HG03354 (cell line): ENCODE measurements at regions not wholly inside any gene's neighbourhood (a gene's known extent, or its start where the extent isn't known, plus 50 kb on each side); places are given as distances from the start of the nearest gene placed in this dataset.
"Not testable (repeated sequence)": the region's sequence is repeated elsewhere in the genome, so short reads cannot be mapped to it uniquely, and the experiment has no call there.

Experiments
- ATAC-seq: cut with Tn5 transposase; IDR thresholded peaks from one replicate; pipeline ENCODE4 v1.9.1; 2021; ENCODE audit warnings: mild to moderate bottlenecking; ENCODE audit not compliant: unreplicated experiment, poor library complexity, severe bottlenecking

DNA sequence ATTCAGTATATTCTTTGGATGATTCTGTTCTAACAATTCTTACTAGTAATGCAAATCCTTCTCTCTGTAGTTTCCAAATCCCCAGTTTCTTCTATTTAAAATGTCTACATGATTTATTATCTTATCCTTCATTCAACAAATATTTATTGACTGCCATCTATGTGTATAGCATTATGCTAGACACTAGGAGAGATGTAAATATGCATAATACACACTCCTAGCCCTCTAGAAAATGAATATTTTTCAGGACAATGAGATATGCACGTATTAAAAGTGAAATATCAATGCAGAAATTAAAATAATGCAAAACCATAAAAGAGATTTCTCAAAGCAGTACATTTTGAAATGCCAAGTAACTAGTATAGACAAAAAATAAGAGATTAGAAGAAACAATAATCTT, 293.5 kb upstream of the CNR1 start:
- ATAC-seq = no peak

DNA sequence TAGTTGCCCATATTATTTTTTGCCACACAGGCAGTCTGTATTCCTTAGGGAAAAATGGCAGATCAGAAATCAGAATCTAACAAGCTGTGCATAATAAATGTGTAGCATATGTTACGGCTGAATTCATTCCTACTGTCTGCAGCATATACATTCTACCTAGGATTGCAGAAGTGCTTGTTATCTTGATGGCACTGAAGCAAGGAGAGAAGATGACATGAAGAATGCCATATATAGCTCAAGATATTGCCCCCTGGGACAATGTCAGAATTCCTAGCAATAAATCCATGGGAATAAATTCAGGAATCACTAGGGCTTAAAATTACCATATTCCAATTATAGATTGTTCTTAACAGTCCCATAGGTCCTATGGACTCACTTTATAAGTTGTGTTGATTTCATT, 293.0 kb upstream of the CNR1 start:
- ATAC-seq = no peak

DNA sequence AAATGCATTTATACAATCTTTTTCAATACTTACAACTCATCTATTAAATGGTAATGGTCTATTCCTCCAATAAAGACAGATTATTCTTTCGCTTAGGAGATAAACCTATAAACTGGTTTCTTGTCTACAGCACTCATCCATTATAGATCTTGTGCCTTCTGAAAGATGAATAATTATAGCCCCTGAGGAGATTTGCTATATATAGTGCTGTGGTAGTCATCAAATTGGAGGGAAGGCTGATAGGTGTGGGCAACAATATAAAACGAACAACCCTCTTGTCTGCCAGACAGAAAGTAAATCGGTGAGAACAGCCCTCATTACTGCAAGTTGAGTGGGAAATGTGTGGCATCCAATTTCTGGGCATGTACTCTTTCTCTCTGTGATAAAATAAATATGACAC, 292.5 kb upstream of the CNR1 start:
- no peak for ATAC-seq

DNA sequence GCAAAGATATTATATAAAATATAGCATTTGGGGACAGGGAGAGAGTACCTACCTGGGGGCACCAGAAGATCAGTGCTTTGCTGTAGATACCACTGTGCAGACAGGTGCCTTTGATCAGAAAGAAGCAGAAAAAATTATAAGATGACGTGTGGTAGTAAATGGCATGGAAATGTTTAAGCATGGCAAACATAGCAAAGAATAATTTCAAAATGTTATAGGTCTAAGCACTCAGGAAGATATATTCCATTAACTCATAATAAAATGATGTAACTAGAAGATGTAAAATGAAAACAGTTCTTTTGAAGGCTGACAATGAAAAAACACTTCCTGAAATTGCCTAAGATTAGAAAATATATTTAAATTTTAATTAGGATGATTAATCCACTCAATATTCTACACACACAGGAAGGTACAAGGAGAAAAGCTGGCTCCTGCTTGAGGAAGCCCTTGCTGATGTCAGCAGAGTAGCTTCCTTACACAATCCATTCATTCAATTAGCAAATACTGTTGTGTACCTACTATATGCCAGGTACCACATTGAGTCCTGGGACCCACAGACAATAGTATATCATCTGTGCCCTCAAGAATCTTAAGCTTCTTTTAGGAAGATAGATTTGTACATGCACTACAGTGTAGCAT, 290.2 kb upstream of the CNR1 start:
- ATAC-seq = no peak

DNA sequence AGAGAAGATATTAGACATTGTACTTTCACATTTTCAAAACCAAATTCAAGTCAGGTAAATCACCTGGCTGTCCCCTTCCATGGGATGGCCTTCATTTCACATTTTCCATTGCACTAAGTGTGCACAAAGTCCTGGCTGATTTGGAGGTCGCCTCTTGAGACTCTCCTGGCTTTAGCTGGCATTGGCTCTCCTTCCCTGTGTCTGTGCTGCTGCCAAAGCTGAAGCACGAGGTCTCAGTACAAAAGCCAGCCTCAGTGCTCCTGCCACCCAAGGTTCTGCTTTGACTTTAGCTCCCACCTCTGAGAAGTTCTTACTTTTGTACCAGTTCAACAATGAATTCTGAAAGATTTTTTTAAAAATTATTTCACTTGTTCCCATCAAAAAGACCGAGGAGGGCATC, 289.2 kb upstream of the CNR1 start:
- no peak for ATAC-seq

DNA sequence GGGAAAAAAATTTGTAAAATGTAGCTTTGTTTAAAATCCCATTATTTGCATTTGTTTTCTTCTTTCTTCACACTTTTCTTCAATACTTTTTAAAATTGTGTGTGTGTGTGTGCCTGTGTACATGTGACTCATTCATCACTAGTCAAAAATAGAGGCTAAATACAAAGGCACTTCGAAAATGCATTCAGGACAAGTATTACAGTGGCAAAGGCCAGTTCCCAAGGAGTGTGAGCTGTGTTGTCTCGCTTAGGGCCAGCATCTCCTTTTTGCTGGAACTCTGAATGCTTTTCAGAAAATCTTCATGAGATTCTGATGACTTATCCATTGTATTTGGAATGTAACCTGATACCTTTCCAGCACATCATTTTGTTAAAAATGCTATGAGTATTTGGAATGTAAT, 288.5 kb upstream of the CNR1 start:
- ATAC-seq = no peak

DNA sequence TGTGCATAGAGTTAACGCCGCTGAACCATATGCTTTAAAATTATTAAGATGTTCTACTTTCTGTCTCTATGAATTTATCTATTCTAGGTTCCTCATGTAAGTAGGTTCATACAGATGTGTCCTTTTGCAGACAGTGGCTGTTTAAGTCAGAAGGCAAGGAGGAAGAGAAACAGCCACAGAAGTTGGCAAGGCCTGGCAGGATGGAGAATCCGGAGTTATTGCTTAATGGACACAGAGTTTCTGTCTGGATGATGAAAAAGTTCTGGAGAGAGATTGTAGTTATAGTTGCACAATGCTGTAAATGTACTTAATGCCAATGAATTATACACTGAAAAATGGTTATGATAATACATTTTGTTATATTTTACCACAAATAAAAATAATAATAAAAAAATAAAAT, 283.6 kb upstream of the CNR1 start:
- ATAC-seq = no peak

DNA sequence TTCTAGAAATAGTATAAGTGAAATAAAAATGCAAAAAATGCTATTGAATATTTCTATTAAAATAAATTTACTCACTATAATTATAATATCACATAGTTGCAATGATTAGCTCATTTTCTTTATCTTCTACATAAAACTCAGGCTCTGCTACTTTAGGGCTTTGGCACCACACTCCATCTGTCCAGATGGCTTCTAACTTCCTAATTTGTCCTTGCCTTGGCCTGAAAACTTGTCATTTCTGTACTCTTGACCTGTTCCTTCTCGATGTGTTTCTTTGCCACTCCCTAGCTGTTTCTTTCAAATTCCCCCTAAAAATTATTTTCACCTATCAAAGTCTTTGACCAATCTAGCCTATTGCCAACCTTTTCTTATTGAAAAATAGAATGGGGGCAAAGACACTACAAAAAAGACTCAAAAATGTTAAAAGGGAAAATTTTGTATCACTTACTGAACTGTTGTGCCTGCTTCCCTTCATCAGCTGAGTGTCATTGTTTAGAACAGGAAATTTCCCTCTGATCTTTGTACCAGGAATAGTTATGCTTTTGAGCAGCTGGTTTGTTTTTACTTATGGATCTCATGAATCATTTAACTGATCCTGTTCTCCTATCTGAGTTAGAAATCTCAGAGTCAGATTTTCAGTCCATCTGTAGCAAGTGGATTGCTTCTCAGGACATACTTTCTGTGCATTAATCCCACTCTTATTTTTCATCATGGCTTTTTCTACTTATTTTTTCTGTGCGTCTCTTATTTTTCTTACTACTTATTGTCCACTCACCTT, 279.2 kb upstream of the CNR1 start:
- ATAC-seq = no peak

DNA sequence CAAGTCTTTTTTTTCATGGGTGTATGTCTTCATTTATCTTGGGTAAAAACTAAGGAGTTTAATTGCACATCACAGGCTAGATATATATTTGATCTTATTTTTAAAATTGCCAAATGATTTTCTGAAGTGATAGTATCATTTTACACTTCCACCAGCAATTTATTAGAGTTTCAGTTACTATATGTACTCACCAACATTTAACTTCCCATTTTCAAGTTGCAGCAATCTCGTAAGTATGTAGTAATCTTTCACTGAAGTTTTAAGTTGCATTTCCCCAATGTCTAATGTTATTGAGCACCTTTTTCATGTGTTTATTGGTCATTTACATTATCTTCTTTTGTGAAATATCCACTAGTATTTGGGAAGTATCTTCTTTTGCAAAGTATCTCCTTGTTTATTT, 277.4 kb upstream of the CNR1 start:
- no peak for ATAC-seq

DNA sequence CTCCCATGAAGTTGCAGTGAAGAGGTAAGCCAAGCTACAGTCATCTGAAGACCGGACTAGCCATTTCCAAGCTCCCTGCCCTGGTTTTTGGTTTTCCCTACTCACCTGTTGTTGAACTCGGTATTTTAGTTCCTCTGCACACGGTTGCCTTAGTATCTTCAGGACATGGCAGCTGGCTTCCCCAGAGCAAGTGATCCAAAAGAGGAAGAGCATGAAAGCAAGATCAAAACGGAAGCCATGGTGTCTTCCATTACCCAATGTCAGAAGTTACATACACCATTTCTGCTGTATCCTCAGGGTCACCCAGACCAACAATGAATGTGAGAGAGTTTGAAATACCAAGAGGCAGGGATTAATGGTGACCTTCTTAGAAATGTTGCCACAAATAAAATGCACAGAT, 276.6 kb upstream of the CNR1 start:
- no peak for ATAC-seq

DNA sequence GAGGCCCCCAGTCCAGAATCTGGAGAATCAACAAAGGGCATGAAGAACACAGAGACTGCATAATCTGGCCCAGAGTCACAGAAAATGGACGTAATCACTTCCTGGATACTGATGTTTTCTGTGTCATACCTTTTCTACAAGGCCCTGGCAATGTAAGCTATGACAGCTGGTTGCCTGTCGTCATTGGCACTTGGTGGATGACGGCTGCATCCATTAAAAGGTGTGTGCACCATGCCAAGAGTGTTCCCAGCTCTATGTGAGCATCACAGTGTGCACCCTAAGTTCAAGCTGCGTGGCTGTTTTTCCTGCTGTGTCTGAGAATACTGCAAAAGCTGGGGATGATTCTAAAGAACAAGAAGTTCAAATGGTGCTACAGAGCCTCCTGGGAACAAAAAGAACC, 275.2 kb upstream of the CNR1 start:
- ATAC-seq = no peak

DNA sequence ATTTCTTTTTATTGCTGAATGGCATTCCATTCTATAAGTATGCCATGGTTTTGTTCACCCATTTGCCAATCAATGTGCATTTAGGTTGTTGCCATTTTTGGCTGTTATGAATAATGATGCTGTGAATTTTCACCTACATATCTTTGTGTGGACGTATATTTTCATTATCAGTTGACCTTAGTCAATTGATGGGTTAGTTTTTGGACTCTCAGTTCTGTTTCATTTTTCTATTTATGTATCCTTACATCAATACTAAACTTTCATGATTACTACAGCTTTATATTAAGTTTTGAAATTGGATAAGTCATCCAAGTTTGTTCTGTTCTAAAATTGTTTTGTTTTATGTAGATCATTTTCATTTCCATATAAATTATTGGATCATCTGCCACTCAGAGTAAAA, 261.9 kb upstream of the CNR1 start:
- ATAC-seq = no peak

DNA sequence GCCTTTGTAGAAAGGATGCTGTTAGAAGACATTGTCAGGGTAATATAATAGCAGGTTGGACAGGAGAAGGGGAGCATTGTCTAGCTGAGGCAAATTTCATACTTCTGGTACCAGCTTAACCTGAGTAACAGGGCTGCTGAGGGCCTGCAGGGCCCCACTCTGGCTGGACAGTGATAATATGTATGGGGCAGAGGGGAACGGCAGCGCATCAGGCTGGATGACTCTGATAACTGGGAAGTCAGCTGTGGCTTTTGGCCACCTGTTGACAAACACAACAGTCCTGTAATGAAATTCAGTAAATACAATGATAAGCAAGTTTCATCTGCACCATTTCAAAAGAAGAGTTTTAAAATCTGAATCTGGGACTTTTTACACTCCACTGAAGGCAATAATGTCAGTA, 259.9 kb upstream of the CNR1 start:
- ATAC-seq = no peak

DNA sequence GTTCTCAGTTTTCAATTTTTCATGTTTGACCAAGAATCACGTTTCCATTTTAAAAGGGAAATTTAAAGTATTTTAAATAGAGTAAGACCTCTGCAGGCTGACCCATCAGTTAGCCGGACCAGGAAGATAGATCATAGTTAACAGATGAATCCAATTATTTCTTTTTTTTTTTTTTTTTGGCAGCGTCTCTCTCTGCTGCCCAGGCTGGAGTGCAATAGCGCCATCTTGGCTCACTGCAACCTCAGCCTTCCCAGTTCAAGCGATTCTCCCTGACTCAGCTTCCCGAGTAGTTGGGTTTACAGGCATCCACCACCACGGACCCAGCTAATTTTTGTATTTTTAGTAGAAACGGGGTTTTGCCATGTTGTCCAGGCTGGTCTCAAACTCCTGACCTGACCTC, 256.7 kb upstream of the CNR1 start:
- no peak for ATAC-seq

DNA sequence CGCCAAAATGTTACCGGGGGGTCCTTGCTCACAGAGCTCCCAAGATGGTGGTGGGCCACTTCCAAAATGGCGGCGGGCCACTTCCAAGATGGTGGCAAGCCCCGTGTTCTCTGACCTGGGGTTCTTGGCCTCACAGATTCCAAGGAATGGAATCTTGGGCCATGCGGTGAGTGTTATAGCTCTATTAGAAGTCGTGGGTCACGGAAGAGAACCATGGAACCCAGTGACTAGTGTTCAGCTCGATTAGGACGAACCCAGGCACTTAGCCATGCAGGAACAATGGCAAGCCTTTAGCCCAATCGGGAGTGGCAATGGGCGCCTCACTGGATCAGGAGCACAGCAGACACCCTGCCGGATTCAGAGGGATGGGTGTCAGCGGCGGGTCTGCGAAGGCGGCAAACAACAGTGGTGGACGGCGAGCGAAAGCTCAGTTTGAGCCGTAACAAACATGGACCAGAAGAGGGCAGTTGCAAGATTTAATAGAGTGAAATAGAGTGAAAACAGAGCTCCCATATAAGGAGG, 254.9 kb upstream of the CNR1 start:
- ATAC-seq = not testable (repeated sequence)

DNA sequence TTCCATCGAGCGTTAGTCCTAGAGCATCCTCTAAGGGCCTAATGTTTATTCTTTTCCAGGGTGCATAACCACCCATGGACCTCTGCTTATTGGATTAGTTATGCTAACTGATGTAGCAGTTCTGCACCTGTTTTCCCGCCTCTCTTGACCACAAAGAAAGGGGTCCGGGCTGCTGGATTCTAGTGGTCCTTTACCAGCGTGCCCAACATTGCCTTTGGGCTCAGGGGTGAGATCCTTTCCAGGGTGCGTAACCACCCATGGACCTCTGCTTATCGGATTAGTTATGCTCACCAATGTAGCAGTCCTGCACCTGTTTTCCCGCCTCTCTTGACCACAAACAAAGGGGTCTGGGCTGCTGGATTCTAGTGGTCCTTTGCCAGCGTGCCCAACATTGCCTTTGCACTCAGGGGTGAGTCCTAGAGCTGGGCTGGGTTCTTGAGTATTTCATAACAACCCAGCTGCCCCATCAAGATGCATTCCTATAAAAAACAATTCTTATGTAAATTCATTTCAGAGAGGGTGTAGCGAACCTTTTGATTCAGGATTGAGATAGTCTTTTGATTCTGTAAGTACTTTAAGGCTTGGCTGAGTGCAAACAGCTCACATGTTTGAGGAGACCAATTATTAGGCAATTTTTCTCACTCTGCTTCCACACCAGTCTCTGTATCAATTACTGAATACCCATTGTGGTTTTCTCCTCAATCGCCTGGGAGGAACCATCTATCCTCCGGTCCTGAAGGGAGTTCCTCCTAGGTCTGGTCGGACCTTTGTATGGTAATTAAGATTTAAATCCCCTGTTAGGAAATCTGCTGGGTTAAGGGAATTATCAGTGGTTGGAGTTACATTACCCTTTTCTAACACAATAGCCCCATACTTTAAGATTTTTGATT, 253.0 kb upstream of the CNR1 start:
- not testable (repeated sequence) for ATAC-seq

DNA sequence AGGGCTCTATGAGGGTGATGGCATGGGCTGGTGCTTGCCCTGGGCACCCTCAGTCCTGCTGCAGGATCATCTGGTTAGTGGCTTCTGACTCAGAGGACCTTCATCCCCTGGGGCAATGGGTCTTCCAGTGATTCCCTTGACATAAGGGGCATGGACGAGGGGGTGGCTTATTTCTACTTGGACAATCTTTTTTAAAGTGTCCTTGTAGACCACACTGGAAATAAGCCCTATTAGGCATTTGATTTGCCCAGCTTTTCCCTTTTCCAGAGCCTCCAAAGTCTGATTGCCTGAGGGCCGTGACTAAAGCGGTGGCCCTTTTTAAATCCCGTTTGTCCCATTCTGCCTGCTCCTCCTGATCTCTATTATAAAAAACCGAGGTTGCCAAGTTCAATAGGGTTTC, 251.2 kb upstream of the CNR1 start:
- not testable (repeated sequence) for ATAC-seq

DNA sequence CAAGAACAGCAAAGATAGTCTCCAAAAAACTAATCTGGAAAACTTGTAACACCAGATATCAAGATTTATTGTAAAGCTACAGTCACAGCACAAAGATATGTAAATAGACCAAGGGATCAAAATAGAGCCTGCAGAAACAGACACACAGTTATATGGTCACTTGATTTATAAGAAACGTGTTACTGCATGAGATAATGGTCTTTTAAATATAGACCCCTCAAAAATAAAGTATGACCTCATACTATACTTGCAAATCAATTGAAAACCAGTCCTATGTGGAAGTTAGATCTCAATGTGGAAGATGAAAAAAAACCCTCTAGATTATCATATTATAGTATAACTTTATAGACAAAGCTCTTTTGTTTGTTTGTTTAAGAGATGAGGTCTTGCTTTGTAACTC, 247.3 kb upstream of the CNR1 start:
- ATAC-seq = no peak

DNA sequence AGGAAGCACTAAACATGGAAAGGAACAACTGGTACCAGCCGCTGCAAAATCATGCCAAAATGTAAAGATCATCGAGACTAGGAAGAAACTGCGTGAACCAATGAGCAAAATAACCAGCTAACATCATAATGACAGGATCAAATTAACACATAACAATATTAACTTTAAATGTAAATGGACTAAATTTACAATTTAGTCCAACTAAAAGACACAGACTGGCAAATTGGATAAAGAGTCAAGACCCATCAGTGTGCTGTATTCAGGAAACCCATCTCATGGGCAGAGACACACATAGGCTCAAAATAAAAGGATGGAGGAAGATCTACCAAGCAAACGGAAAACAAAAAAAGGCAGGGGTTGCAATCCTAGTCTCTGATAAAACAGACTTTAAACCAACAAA, 242.2 kb upstream of the CNR1 start:
- not testable (repeated sequence) for ATAC-seq

DNA sequence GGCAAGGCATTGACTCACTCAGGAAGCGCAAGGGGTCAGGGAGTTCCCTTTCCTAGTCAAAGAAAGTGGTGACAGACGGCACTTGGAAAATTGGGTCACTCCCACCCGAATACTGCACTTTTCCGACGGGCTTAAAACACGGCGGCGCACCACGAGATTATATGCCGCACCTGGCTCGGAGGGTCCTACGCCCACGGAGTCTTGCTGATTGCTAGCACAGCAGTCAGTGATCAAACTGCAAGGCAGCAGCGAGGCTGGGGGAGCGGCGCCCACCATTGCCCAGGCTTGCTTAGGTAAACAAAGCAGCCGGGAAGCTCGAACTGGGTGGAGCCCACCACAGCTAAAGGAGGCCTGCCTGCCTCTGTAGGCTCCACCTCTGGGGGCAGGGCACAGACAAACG, 240.5 kb upstream of the CNR1 start:
- not testable (repeated sequence) for ATAC-seq
